Panc1 (cell line): ENCODE measurements at regions not wholly inside any gene's neighbourhood (a gene's known extent, or its start where the extent isn't known, plus 50 kb on each side); places are given as distances from the start of the nearest gene placed in this dataset.

Experiments used
- ATAC-seq: fragments of 200-7000 bp; cut with Tn5 transposase; 2 replicates; pipeline ENCODE4 v1.9.1; 2020; ENCODE audit warnings: mild to moderate bottlenecking, moderate library complexity
- BruUV-seq: library from RNA; stranded (reverse); fragments of 400-500 nt; replicated peaks from 2 replicates; lab custom pipeline; 2021; lab: Mats Ljungman, UMichigan
- CTCF ChIA-PET: fragments of 300-600 bp; sonication (Branson Sonifier 250); formaldehyde crosslinking; loops from one replicate; lab custom pipeline; 2022; ENCODE audit warnings: antibody characterized with exemption; lab: Charles Lee
- POLR2A ChIA-PET: fragments of 300-600 bp; sonication (Branson Sonifier 250); formaldehyde crosslinking; loops from one replicate; lab custom pipeline; 2022; ENCODE audit warnings: antibody characterized with exemption; lab: Charles Lee
- DNase-seq: peaks from one replicate; pipeline ENCODE4 v3.0.0-alpha.2; 2010; ENCODE audit warnings: low read depth, low spot score
- H3K27ac ChIP-seq: 2 replicates; pipeline ENCODE4 v1.5.1; 2011; ENCODE audit warnings: mild to moderate bottlenecking, low read length, inconsistent platforms
- H3K27me3 ChIP-seq: fragments of 200-500 bp; sonication (Bioruptor generic); 2 replicates; pipeline ENCODE4 v1.6.0; 2014; ENCODE audit warnings: low read length, inconsistent platforms; ENCODE audit not compliant: control insufficient read depth, insufficient read depth
- H3K36me3 ChIP-seq: fragments of 200-500 bp; sonication (Bioruptor generic); 2 replicates; pipeline ENCODE4 v1.5.1; 2014; ENCODE audit warnings: inconsistent platforms, mild to moderate bottlenecking, low read length, moderate library complexity; ENCODE audit not compliant: control insufficient read depth, insufficient read depth
- H3K4me1 ChIP-seq: 2 replicates; pipeline ENCODE4 v1.5.1; 2011; ENCODE audit warnings: inconsistent platforms, mild to moderate bottlenecking, low read length, moderate library complexity; ENCODE audit not compliant: control insufficient read depth, insufficient read depth
- H3K4me3 ChIP-seq, 2 experiments: 2 replicates each; pipeline ENCODE4 v1.5.1; 2011 to 2012; ENCODE audit warnings: low read depth in 2 of 2, low read length in 2 of 2, mild to moderate bottlenecking in 2 of 2, inconsistent platforms in 1 of 2, moderate library complexity in 1 of 2
- H3K9me3 ChIP-seq: fragments of 200-500 bp; sonication (Bioruptor generic); 2 replicates; pipeline ENCODE4 v1.5.1; 2014; ENCODE audit warnings: low read depth, mild to moderate bottlenecking, inconsistent platforms, low read length, moderate library complexity; ENCODE audit not compliant: control insufficient read depth, insufficient read depth
- POLR2AphosphoS5 ChIP-seq: IDR thresholded peaks from 2 replicates; pipeline ENCODE4 v1.6.1; 2012; ENCODE audit warnings: mild to moderate bottlenecking, low read depth, low read length, moderate library complexity
- SIN3A ChIP-seq: IDR thresholded peaks from 2 replicates; pipeline ENCODE4 v1.6.1; 2012; ENCODE audit warnings: low read depth, mild to moderate bottlenecking, low read length, moderate library complexity, borderline replicate concordance; ENCODE audit not compliant: insufficient read depth
- TCF7L2 ChIP-seq: IDR thresholded peaks from 2 replicates; pipeline ENCODE4 v1.6.1; 2011; ENCODE audit warnings: mild to moderate bottlenecking, low read depth, low read length, inconsistent platforms
- in situ Hi-C: cut with HindIII; loops from 2 replicates; pipeline ENCODE4 v1.10.0; 2016; ENCODE audit warnings: low sequenced_read_pairs, low pct_unique_long_range_greater_than_20kb
- intact Hi-C: fragments of 100-400 bp; cut with micrococcal nuclease; formaldehyde crosslinking; loops from one replicate; pipeline ENCODE4 v1.10.0; 2022; ENCODE audit not compliant: unreplicated experiment
- TF ChIP-seq, protein P1 (sequence below), 2 experiments: IDR thresholded peaks; 2 replicates each; pipeline ENCODE4 v1.6.1; 2011 to 2012; ENCODE audit warnings: low read depth in 2 of 2, control low read depth in 1 of 2, low read length in 1 of 2, mild to moderate bottlenecking in 1 of 2, moderate library complexity in 1 of 2; ENCODE audit not compliant: insufficient read depth in 1 of 2
- TF ChIP-seq, protein P2 (sequence below): fragments of 450-650 bp; IDR thresholded peaks from 2 replicates; pipeline ENCODE4 v1.5.1; 2017; ENCODE audit warnings: mild to moderate bottlenecking

DNA sequence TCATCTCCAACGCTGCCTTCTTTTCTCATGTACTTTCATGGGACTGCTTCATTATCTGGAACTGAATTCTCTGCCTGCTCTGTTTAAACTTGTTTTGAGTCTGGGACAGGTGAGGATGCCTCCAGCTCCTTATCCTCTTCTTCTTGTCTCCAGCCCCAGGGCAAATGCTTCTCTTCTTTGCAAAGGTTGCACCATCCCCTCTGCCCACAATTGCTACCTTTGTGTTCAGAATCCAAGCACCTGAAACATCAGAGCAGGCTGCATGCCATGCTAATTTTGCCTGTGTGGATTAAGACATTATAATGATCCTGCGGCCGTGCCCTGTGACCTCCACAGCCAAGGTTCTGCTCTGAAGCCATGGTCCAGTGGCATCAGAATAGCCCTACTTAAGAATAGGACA lies 309.5 kb downstream of the EPHA4 start:
- Histone ChIP-seq H3K36me3 (no peaks in the 10 kb centered on the region), H3K4me1 (no peaks in the 10 kb centered on the region), H3K27ac (no peak overlapping the region), H3K9me3 (no peaks in the 10 kb centered on the region), H3K4me3 (no peak overlapping the region), H3K27me3 (no peaks in the 10 kb centered on the region)
- ATAC-seq (no peak), DNase-seq (no peak)
- ChIA-PET POLR2A (no interaction called here), CTCF (no interaction called here)
- TF ChIP-seq, protein P1, sequence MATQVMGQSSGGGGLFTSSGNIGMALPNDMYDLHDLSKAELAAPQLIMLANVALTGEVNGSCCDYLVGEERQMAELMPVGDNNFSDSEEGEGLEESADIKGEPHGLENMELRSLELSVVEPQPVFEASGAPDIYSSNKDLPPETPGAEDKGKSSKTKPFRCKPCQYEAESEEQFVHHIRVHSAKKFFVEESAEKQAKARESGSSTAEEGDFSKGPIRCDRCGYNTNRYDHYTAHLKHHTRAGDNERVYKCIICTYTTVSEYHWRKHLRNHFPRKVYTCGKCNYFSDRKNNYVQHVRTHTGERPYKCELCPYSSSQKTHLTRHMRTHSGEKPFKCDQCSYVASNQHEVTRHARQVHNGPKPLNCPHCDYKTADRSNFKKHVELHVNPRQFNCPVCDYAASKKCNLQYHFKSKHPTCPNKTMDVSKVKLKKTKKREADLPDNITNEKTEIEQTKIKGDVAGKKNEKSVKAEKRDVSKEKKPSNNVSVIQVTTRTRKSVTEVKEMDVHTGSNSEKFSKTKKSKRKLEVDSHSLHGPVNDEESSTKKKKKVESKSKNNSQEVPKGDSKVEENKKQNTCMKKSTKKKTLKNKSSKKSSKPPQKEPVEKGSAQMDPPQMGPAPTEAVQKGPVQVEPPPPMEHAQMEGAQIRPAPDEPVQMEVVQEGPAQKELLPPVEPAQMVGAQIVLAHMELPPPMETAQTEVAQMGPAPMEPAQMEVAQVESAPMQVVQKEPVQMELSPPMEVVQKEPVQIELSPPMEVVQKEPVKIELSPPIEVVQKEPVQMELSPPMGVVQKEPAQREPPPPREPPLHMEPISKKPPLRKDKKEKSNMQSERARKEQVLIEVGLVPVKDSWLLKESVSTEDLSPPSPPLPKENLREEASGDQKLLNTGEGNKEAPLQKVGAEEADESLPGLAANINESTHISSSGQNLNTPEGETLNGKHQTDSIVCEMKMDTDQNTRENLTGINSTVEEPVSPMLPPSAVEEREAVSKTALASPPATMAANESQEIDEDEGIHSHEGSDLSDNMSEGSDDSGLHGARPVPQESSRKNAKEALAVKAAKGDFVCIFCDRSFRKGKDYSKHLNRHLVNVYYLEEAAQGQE (IDR thresholded peaks at IDR 0.05; ENCODE audit: insufficient read depth in 1 of 2, low read depth in 2 of 2, low read length in 1 of 2), result no peak
- TF ChIP-seq SIN3A (no peak), TCF7L2 (no peak), POLR2AphosphoS5 (no peak)
- TF ChIP-seq, protein P2, sequence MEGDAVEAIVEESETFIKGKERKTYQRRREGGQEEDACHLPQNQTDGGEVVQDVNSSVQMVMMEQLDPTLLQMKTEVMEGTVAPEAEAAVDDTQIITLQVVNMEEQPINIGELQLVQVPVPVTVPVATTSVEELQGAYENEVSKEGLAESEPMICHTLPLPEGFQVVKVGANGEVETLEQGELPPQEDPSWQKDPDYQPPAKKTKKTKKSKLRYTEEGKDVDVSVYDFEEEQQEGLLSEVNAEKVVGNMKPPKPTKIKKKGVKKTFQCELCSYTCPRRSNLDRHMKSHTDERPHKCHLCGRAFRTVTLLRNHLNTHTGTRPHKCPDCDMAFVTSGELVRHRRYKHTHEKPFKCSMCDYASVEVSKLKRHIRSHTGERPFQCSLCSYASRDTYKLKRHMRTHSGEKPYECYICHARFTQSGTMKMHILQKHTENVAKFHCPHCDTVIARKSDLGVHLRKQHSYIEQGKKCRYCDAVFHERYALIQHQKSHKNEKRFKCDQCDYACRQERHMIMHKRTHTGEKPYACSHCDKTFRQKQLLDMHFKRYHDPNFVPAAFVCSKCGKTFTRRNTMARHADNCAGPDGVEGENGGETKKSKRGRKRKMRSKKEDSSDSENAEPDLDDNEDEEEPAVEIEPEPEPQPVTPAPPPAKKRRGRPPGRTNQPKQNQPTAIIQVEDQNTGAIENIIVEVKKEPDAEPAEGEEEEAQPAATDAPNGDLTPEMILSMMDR, result no peak
- intact Hi-C loops (no loop called here), in situ Hi-C loops (no loop called here)
- no TSS peak for BruUV-seq

DNA sequence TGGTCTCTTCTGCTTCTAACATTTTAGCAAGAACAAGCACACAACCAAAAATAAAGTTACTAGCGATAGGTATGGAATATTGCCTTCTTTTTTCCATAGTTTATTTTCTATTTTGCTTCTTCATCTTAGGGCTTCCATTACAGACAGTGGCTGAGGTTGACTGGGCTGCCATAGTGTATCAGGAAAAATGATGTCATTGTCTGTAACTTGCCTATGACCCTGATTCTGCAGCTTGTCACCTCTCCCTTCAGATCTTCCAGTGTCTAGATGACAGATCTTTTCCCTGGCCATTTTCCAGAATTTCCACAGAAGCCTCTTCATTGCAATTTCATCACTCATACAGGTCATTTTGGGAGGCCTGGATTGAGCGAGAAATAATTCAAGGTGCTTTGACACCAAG lies 308.5 kb downstream of the EPHA4 start:
- BruUV-seq, result no TSS peak
- no peaks in the 10 kb centered on the region for H3K36me3 ChIP-seq
- in situ Hi-C loops (no loop called here), intact Hi-C loops (no loop called here)
- no peaks in the 10 kb centered on the region for H3K9me3 ChIP-seq
- H3K27ac ChIP-seq, result no peak overlapping the region
- ATAC-seq, result no peak
- no peak for DNase-seq
- no peak overlapping the region for H3K4me3 ChIP-seq
- no peaks in the 10 kb centered on the region for H3K4me1 ChIP-seq
- ChIA-PET CTCF (no interaction called here), POLR2A (no interaction called here)
- no peaks in the 10 kb centered on the region for H3K27me3 ChIP-seq
- TF ChIP-seq POLR2AphosphoS5 (no peak), SIN3A (no peak), TCF7L2 (no peak)
- TF ChIP-seq, protein P1 (IDR thresholded peaks at IDR 0.05; ENCODE audit: insufficient read depth in 1 of 2, low read depth in 2 of 2, low read length in 1 of 2), result no peak
- TF ChIP-seq, protein P2, result no peak
